Mesendoderm (in vitro differentiated cells): ENCODE measurements at regions not wholly inside any gene's neighbourhood (a gene's known extent, or its start where the extent isn't known, plus 50 kb on each side); places are given as distances from the start of the nearest gene placed in this dataset.

Experiments used
- DNase-seq: peaks from one replicate; pipeline ENCODE4 v3.0.0; 2013
- H2AK5ac ChIP-seq: 2 replicates; pipeline ENCODE4 v1.6.1; 2013; ENCODE audit warnings: low read length, inconsistent platforms
- H2BK120ac ChIP-seq: 2 replicates; pipeline ENCODE4 v1.6.1; 2013; ENCODE audit warnings: low read depth, mild to moderate bottlenecking, low read length, moderate library complexity, mixed read lengths
- H2BK15ac ChIP-seq: replicated peaks from 2 replicates; pipeline ENCODE4 v1.6.1; 2013; ENCODE audit warnings: low read depth, mild to moderate bottlenecking, moderate library complexity
- H2BK5ac ChIP-seq: 2 replicates; pipeline ENCODE4 v1.6.1; 2013; ENCODE audit warnings: low read length, inconsistent platforms
- H3K18ac ChIP-seq: 2 replicates; pipeline ENCODE4 v1.6.1; 2013; ENCODE audit warnings: mild to moderate bottlenecking, low read length, mixed read lengths
- H3K23ac ChIP-seq: one replicate; pipeline ENCODE4 v1.6.1; 2013; ENCODE audit warnings: low read length
- H3K27ac ChIP-seq: 2 replicates; pipeline ENCODE4 v1.5.1; 2013; ENCODE audit warnings: low read depth, mild to moderate bottlenecking, inconsistent platforms, low read length, moderate library complexity
- H3K27me3 ChIP-seq: 2 replicates; pipeline ENCODE4 v1.6.1; 2013; ENCODE audit warnings: low read length, control low read depth, mild to moderate bottlenecking, inconsistent platforms; ENCODE audit not compliant: insufficient read depth, poor library complexity
- H3K36me3 ChIP-seq: 2 replicates; pipeline ENCODE4 v1.6.1; 2013; ENCODE audit warnings: low read length, inconsistent platforms; ENCODE audit not compliant: control insufficient read depth, insufficient read depth
- H3K4ac ChIP-seq: one replicate; pipeline ENCODE4 v1.6.1; 2013; ENCODE audit warnings: low read depth, mild to moderate bottlenecking, low read length, moderate library complexity
- H3K4me1 ChIP-seq: 2 replicates; pipeline ENCODE4 v1.6.1; 2013; ENCODE audit warnings: low read depth, low read length, inconsistent platforms; ENCODE audit not compliant: control insufficient read depth
- H3K4me2 ChIP-seq: 2 replicates; pipeline ENCODE4 v1.6.1; 2013; ENCODE audit warnings: low read length
- H3K4me3 ChIP-seq: 2 replicates; pipeline ENCODE4 v1.5.1; 2013; ENCODE audit warnings: mild to moderate bottlenecking, low read length
- H3K56ac ChIP-seq: one replicate; pipeline ENCODE4 v1.6.1; 2013; ENCODE audit warnings: low read length
- H3K79me1 ChIP-seq: 2 replicates; pipeline ENCODE4 v1.6.1; 2013; ENCODE audit warnings: low read length, inconsistent platforms
- H3K79me2 ChIP-seq: 2 replicates; pipeline ENCODE4 v1.6.1; 2013; ENCODE audit warnings: mild to moderate bottlenecking, low read length; ENCODE audit not compliant: control insufficient read depth, insufficient read depth
- H3K9ac ChIP-seq: 2 replicates; pipeline ENCODE4 v1.6.1; 2013; ENCODE audit warnings: low read length, inconsistent platforms
- H4K5ac ChIP-seq: one replicate; pipeline ENCODE4 v1.6.1; 2013; ENCODE audit warnings: low read length
- H4K8ac ChIP-seq: one replicate; pipeline ENCODE4 v1.6.1; 2013; ENCODE audit warnings: low read depth, mild to moderate bottlenecking, control low read depth, low read length, moderate library complexity
- WGBS: extraction: QIAGEN DNeasy Blood & Tissue Kit; methylation state at CpG from one replicate; pipeline ENCODE4 v1.1.7; 2013; ENCODE audit warnings: low lambda C conversion rate, missing lambda C conversion rate; ENCODE audit not compliant: insufficient coverage; ENCODE audit errors: extremely low coverage; 5-methylcytosine and 5-hydroxymethylcytosine counted together

DNA sequence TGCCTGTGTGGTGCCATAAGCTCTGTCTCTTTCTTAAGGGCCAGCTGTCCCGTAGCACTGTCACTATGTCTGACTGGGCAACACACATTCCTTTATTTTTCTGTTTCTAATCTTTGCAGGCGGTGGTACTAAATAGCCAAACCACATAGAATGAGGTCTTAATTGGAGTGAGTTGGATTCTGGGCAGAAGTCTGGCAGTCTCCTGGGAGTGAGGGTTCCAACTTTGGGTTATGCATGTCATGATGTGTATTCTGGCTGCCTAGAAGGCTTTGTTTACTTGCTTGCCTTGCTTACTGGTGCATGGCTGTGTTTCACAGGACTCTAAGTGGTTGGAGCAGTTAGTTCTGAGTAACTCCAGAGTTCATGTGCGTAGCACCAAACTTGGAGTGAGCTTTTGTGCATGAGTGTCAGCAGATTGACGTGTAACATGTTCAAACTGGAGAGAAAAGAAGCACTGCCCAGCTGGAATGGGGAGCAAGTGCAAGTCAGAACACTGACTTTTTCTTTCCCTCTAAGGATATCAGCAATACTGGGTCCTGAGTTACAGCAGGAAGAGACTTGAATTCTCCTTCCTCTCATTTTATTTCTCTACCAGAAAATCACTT lies 185.8 kb downstream of the PCSK1 start:
- Histone ChIP-seq H2BK120ac (no peak overlapping the region), H3K79me1 (no peaks in the 10 kb centered on the region), H2AK5ac (no peak overlapping the region), H3K27ac (no peak overlapping the region), H3K36me3 (no peaks in the 10 kb centered on the region), H3K23ac (no peak overlapping the region), H3K56ac (no peak overlapping the region), H3K4me1 (peaks cover 7% of the 10 kb centered on the region), H3K4ac (no peak overlapping the region), H4K8ac (no peak overlapping the region), H3K18ac (no peak overlapping the region), H3K27me3 (no peaks in the 10 kb centered on the region), H3K79me2 (no peaks in the 10 kb centered on the region), H3K4me2 (no peak overlapping the region), H4K5ac (no peak overlapping the region), H2BK15ac (no peak overlapping the region), H3K9ac (no peak overlapping the region), H3K4me3 (no peak overlapping the region), H2BK5ac (no peak overlapping the region)
- no CpG with 5 or more reads among the region's 4 CpGs for WGBS
- peak; percentile 80 for DNase-seq

DNA sequence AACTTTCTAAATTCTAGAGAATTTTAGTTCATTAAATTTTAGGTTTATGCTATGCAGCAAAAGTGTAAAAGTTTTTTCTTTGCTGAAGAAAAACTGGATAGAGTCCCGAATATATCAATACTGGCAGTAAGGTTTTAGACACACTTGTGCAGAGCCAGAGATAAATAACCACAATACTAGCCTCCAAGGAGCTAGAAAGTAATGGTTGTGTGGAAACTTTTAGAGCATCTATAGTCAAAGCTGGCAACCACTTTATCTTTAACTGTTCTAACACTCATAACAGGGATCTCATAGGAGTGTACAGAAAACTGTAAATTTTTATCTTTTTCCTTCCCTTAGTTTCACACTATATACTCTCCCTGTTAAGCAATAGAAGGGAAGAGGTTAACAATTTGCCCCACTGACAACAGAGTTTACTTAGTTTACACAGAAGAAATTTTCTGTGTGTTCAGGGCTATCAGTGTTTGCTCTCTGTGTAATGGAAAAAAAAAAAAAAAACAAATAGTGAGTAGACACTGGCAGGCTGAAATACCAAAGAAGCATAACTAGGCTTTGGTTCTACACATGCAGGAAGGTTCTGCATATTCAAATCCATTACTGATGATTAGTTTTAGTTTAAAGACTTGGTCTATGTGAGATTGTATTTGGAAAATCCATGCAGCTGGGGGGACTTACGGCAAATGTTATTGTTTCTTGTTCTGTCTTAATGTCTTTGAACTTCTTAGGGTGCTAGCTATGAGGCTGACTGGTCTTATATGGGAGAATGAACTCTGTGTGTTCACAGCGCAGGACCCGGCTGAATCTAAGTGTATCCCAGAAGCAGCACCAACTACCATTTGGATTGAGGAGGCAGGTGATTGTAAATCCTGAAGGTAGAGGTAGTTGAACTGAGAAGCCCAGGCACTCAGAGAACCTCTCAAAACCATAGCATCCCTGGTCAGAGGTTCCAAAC lies 187.6 kb downstream of the PCSK1 start:
- no peak overlapping the region for H3K4ac ChIP-seq
- H4K8ac ChIP-seq = no peak overlapping the region
- no peak overlapping the region for H2AK5ac ChIP-seq
- no peak overlapping the region for H3K56ac ChIP-seq
- no peaks in the 10 kb centered on the region for H3K36me3 ChIP-seq
- no peak overlapping the region for H3K4me2 ChIP-seq
- no peak overlapping the region for H3K4me3 ChIP-seq
- H3K79me2 ChIP-seq = no peaks in the 10 kb centered on the region
- H3K79me1 ChIP-seq = no peaks in the 10 kb centered on the region
- no peak overlapping the region for H2BK5ac ChIP-seq
- H3K18ac ChIP-seq = no peak overlapping the region
- H3K27me3 ChIP-seq = no peaks in the 10 kb centered on the region
- H2BK15ac ChIP-seq = no peak overlapping the region
- peak overlapping the region; percentile 73 for H2BK120ac ChIP-seq
- peaks cover 7% of the 10 kb centered on the region for H3K4me1 ChIP-seq
- H3K27ac ChIP-seq = no peak overlapping the region
- no peak overlapping the region for H3K9ac ChIP-seq
- no peak for DNase-seq
- H4K5ac ChIP-seq = no peak overlapping the region
- WGBS = no CpG with 5 or more reads among the region's 4 CpGs
- H3K23ac ChIP-seq = no peak overlapping the region

DNA sequence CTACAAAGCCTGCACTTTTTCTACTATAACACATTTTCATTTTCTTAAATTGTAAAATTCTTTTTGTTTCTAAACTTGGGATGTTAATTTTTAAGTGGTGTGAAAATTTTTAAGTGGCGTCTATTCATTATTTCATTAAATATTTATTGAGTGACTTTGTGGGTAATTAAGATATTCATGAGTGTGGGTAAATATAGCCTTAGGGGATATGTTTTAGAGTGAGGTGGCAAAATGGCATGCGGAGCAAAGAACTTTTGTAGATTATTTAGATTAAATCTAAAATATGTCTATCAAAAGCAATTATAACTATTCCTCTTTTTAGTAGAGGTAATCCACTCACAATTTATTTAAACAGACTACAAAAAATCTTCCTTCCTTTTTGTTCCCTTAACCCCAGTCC lies 188.4 kb downstream of the PCSK1 start:
- Histone ChIP-seq H3K4me3 (no peak overlapping the region), H3K79me2 (no peaks in the 10 kb centered on the region), H3K18ac (no peak overlapping the region), H3K27ac (no peak overlapping the region), H2BK15ac (no peak overlapping the region), H2BK120ac (no peak overlapping the region), H4K8ac (no peak overlapping the region), H3K4ac (no peak overlapping the region), H2AK5ac (no peak overlapping the region), H3K23ac (no peak overlapping the region), H3K4me2 (no peak overlapping the region), H3K36me3 (no peaks in the 10 kb centered on the region), H2BK5ac (no peak overlapping the region), H4K5ac (no peak overlapping the region), H3K4me1 (peaks cover 7% of the 10 kb centered on the region), H3K9ac (no peak overlapping the region), H3K79me1 (no peaks in the 10 kb centered on the region), H3K56ac (no peak overlapping the region), H3K27me3 (no peaks in the 10 kb centered on the region)
- no peak for DNase-seq
- 100% methylated on average over 1 of the region's 2 CpGs for WGBS

DNA sequence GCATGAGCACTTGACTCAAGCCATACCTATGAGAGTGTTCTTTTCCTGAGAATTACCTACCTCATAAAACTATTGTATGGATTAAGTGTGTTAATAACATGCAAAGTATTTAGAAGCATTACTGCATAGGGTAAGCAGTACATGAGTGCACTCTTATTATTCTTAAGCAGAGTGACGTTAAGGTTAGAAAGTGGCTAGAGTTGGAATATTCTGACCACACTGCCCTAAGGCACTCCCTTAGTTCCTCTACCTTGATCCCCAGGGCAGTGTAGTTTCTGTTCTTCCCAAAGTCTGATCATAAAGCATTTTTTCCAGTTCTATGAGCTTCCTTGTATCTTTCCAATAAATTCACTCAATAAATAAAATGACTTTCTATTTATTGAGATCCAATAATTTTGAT lies 189.2 kb downstream of the PCSK1 start:
- Histone ChIP-seq H4K5ac (no peak overlapping the region), H2BK120ac (no peak overlapping the region), H3K27me3 (no peaks in the 10 kb centered on the region), H3K4me2 (no peak overlapping the region), H3K56ac (no peak overlapping the region), H3K9ac (no peak overlapping the region), H3K23ac (no peak overlapping the region), H2AK5ac (no peak overlapping the region), H3K18ac (no peak overlapping the region), H3K36me3 (no peaks in the 10 kb centered on the region), H2BK5ac (no peak overlapping the region), H4K8ac (no peak overlapping the region), H3K4ac (no peak overlapping the region), H3K4me3 (no peak overlapping the region), H3K79me1 (no peaks in the 10 kb centered on the region), H3K79me2 (no peaks in the 10 kb centered on the region), H3K27ac (no peak overlapping the region), H2BK15ac (no peak overlapping the region), H3K4me1 (peaks cover 7% of the 10 kb centered on the region)
- no peak for DNase-seq
- no CpG with 5 or more reads among the region's 1 CpG for WGBS

DNA sequence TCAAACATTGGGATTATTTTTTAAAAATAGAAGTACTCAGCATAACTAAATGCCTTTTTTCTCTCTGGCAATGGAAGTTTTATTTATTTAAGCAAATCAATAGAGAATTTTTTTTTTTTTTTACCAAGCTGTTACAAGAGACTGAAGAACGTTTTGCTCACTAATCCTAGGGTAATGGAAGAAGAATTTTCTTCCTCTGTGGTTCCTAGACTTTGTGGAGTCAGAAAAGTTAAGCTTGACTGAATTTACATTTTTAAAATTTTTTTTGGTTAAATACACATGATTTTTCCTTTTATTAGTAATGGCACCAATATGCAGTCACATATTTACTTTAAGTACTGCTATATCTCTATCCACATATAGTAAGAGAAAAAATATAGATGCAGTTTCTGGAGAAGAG lies 189.8 kb downstream of the PCSK1 start:
- Histone ChIP-seq H3K27me3 (no peaks in the 10 kb centered on the region), H2BK15ac (no peak overlapping the region), H3K4ac (no peak overlapping the region), H3K56ac (no peak overlapping the region), H3K4me1 (peaks cover 7% of the 10 kb centered on the region), H3K23ac (no peak overlapping the region), H2AK5ac (no peak overlapping the region), H3K4me3 (no peak overlapping the region), H3K27ac (no peak overlapping the region), H2BK120ac (no peak overlapping the region), H3K36me3 (no peaks in the 10 kb centered on the region), H3K4me2 (no peak overlapping the region), H3K79me1 (no peaks in the 10 kb centered on the region), H2BK5ac (no peak overlapping the region), H3K79me2 (no peaks in the 10 kb centered on the region), H4K5ac (no peak overlapping the region), H4K8ac (no peak overlapping the region), H3K9ac (no peak overlapping the region), H3K18ac (no peak overlapping the region)
- no CpG with 5 or more reads among the region's 1 CpG for WGBS
- no peak for DNase-seq
